ENCODE measurements at regions not wholly inside any gene's neighbourhood (a gene's known extent, or its start where the extent isn't known, plus 50 kb on each side); places are given as distances from the start of the nearest gene placed in this dataset.

- no peak overlapping the region for H3K4me3 ChIP-seq (ENCODE audit: low read depth, low read length)
- TF ChIP-seq CTCF (IDR thresholded peaks at IDR 0.05; ENCODE audit: borderline replicate concordance, insufficient read depth, low read depth, low read length) = no peak
Observed at GRCh38 chr2:43052204-43052943, 174.0 kb downstream of the ZFP36L2 start.

- TF ChIP-seq CTCF (IDR thresholded peaks at IDR 0.05; ENCODE audit: borderline replicate concordance, insufficient read depth, low read depth, low read length) = no peak
- no peak overlapping the region for H3K4me3 ChIP-seq (ENCODE audit: low read depth, low read length)
Observed at GRCh38 chr2:43051338-43051737, 175.1 kb downstream of the ZFP36L2 start.

GRCh38 chr2:43050866-43051265, 175.5 kb downstream of the ZFP36L2 start:
- no peak for TF ChIP-seq CTCF (IDR thresholded peaks at IDR 0.05; ENCODE audit: borderline replicate concordance, insufficient read depth, low read depth, low read length)
- no peak overlapping the region for H3K4me3 ChIP-seq (ENCODE audit: low read depth, low read length)

GRCh38 chr2:43049836-43050801, 176.3 kb downstream of the ZFP36L2 start:
- no peak overlapping the region for H3K4me3 ChIP-seq (ENCODE audit: low read depth, low read length)
- TF ChIP-seq CTCF (IDR thresholded peaks at IDR 0.05; ENCODE audit: borderline replicate concordance, insufficient read depth, low read depth, low read length) = no peak

- no peak overlapping the region for H3K4me3 ChIP-seq (ENCODE audit: low read depth, low read length)
- no peak for TF ChIP-seq CTCF (IDR thresholded peaks at IDR 0.05; ENCODE audit: borderline replicate concordance, insufficient read depth, low read depth, low read length)
Observed at GRCh38 chr2:43047187-43047780, 179.1 kb downstream of the ZFP36L2 start.

- no peak overlapping the region for H3K4me3 ChIP-seq (ENCODE audit: low read depth, low read length)
- TF ChIP-seq CTCF (IDR thresholded peaks at IDR 0.05; ENCODE audit: borderline replicate concordance, insufficient read depth, low read depth, low read length) = no peak
Observed at GRCh38 chr2:43045866-43046265, 180.5 kb downstream of the ZFP36L2 start.

Measured in GM12875 (cell line).